Endothelial cell of umbilical vein (primary cell): ENCODE measurements at regions not wholly inside any gene's neighbourhood (a gene's known extent, or its start where the extent isn't known, plus 50 kb on each side); places are given as distances from the start of the nearest gene placed in this dataset.

Source experiments
- CTCF ChIP-seq, 2 donors: IDR thresholded peaks; 1 replicate in 1 of 2; 2 replicates in 1 of 2; pipeline ENCODE4 v1.5.1; 2011; ENCODE audit warnings: low read length in 2 of 2, mild to moderate bottlenecking in 2 of 2, moderate library complexity in 2 of 2, control low read depth in 1 of 2, inconsistent platforms in 1 of 2, low read depth in 1 of 2; ENCODE audit not compliant: insufficient read depth in 1 of 2; ENCODE audit errors: extremely low read depth in 1 of 2
- POLR2A ChIP-seq: IDR thresholded peaks from 2 replicates; pipeline ENCODE4 v1.6.1; 2012; ENCODE audit warnings: low read depth, mild to moderate bottlenecking, control low read depth, low read length
- POLR2AphosphoS5 ChIP-seq: IDR thresholded peaks from 2 replicates; pipeline ENCODE4 v1.6.1; 2012; ENCODE audit warnings: low read depth, mild to moderate bottlenecking, control low read depth, low read length, moderate library complexity; ENCODE audit not compliant: insufficient read depth

GRCh38 chr17:77327181-77327565 is 186.4 kb downstream of the SEC14L1 start:
- TF ChIP-seq CTCF (IDR thresholded peaks at IDR 0.05; ENCODE audit: extremely low read depth in 1 of 2, insufficient read depth in 1 of 2, low read depth in 1 of 2, low read length in 2 of 2) (no peak), POLR2A (no peak), POLR2AphosphoS5 (no peak)
